HPDE6-E6E7 (cell line): ENCODE measurements at regions not wholly inside any gene's neighbourhood (a gene's known extent, or its start where the extent isn't known, plus 50 kb on each side); places are given as distances from the start of the nearest gene placed in this dataset.
"Not testable (repeated sequence)": the region's sequence is repeated elsewhere in the genome, so short reads cannot be mapped to it uniquely, and the experiment has no call there.

Source experiments
- DNase-seq: peaks from one replicate; pipeline ENCODE4 v3.0.0; 2011; ENCODE audit warnings: missing footprints; ENCODE audit errors: extremely low spot score

GRCh38 chr3:150328654-150329040 lies 79.5 kb upstream of the TSC22D2 start:
- no peak for DNase-seq

- DNase-seq: no peak
Measured at GRCh38 chr3:150327678-150328653, 80.1 kb upstream of the TSC22D2 start.

- no peak for DNase-seq
Measured at GRCh38 chr3:150324788-150325187, 83.3 kb upstream of the TSC22D2 start.

GRCh38 chr3:150324245-150324644 lies 83.9 kb upstream of the TSC22D2 start:
- DNase-seq: no peak

- no peak for DNase-seq
Measured at GRCh38 chr3:150323770-150324169, 84.3 kb upstream of the TSC22D2 start.

- not testable (repeated sequence) for DNase-seq
Measured at GRCh38 chr3:150323091-150323490, 85.0 kb upstream of the TSC22D2 start.

GRCh38 chr3:150320971-150321370 lies 87.1 kb upstream of the TSC22D2 start:
- not testable (repeated sequence) for DNase-seq

- DNase-seq: peak; percentile 81
Measured at GRCh38 chr3:150319900-150320299, 88.2 kb upstream of the TSC22D2 start.

GRCh38 chr3:150317469-150317868 lies 90.6 kb upstream of the TSC22D2 start:
- no peak for DNase-seq

- no peak for DNase-seq
Measured at GRCh38 chr3:150315721-150316120, 92.4 kb upstream of the TSC22D2 start.

GRCh38 chr3:150314248-150315004 lies 93.7 kb upstream of the TSC22D2 start:
- DNase-seq: no peak

GRCh38 chr3:150312018-150312657 lies 96.0 kb upstream of the TSC22D2 start:
- no peak for DNase-seq

- DNase-seq: no peak
Measured at GRCh38 chr3:150311156-150311555, 96.9 kb upstream of the TSC22D2 start.

GRCh38 chr3:150309557-150309956 lies 98.5 kb upstream of the TSC22D2 start:
- no peak for DNase-seq

GRCh38 chr3:150309257-150309542 lies 98.9 kb upstream of the TSC22D2 start:
- no peak for DNase-seq

- DNase-seq: no peak
Measured at GRCh38 chr3:150308481-150309256, 99.4 kb upstream of the TSC22D2 start.

- DNase-seq: no peak
Measured at GRCh38 chr3:150308037-150308319, 100.1 kb upstream of the TSC22D2 start.

GRCh38 chr3:150307311-150308036 lies 100.6 kb upstream of the TSC22D2 start:
- DNase-seq: no peak

- DNase-seq: no peak
Measured at GRCh38 chr3:150306906-150307305, 101.2 kb upstream of the TSC22D2 start.

GRCh38 chr3:150306083-150306482 lies 102.0 kb upstream of the TSC22D2 start:
- no peak for DNase-seq

GRCh38 chr3:150303768-150304167 lies 104.3 kb upstream of the TSC22D2 start:
- DNase-seq: no peak
